ENCODE measurements at regions not wholly inside any gene's neighbourhood (a gene's known extent, or its start where the extent isn't known, plus 50 kb on each side); places are given as distances from the start of the nearest gene placed in this dataset.

DNA sequence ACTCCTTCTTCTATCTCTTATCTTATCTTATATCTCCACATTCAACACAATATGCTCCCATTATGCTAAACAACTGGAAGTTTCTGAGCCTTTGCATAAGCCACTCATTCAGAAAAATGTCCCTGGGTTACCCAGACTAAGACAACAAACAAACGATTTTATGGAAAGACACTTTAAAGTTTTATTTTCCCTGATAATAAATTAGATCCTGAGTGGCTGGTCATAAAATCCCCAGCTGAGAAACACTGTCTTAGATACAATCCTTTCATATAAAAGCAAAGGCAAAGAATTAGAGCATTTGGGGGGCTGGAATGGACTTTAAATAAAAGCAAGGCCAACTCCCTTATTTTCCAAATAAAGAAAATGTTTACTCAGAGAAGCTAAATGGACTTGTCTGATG, 322.3 kb downstream of the GBE1 start:
- ChIA-PET CTCF (interaction anchor here (0.7 kb wide), 1 partner anchor 1983 kb away, joined by 3 read pairs; no protein-coding TSS in a partner anchor), POLR2A (no interaction called here)
- Histone ChIP-seq H3K4me3 (ENCODE audit: low read depth in 2 of 2, low read length in 2 of 2) (no peak overlapping the region), H3K36me3 (ENCODE audit: control insufficient read depth, insufficient read depth, low read length) (no peaks in the 10 kb centered on the region), H3K4me1 (ENCODE audit: control insufficient read depth, insufficient read depth, low read length) (no peaks in the 10 kb centered on the region), H3K27me3 (ENCODE audit: control insufficient read depth, insufficient read depth, low read length) (no peaks in the 10 kb centered on the region), H3K9me3 (ENCODE audit: control insufficient read depth, insufficient read depth, low read depth, low read length) (no peaks in the 10 kb centered on the region), H3K27ac (ENCODE audit: low read length) (no peak overlapping the region)
- intact Hi-C loops (cut with micrococcal nuclease; ENCODE audit: unreplicated experiment), result no loop called here
- in situ Hi-C loops (cut with HindIII; ENCODE audit: low pct_unique_long_range_greater_than_20kb, low sequenced_read_pairs), result no loop called here
- ATAC-seq (no peak), DNase-seq (ENCODE audit: low read depth, low spot score) (no peak)
- TF ChIP-seq REST (IDR thresholded peaks at IDR 0.05; ENCODE audit: insufficient read depth in 1 of 2, low read depth in 2 of 2, low read length in 1 of 2) (no peak), POLR2AphosphoS5 (IDR thresholded peaks at IDR 0.05; ENCODE audit: low read depth, low read length) (no peak), SIN3A (IDR thresholded peaks at IDR 0.05; ENCODE audit: borderline replicate concordance, insufficient read depth, low read depth, low read length) (no peak), TCF7L2 (IDR thresholded peaks at IDR 0.05; ENCODE audit: low read depth, low read length) (no peak)
- TF ChIP-seq, protein P1, sequence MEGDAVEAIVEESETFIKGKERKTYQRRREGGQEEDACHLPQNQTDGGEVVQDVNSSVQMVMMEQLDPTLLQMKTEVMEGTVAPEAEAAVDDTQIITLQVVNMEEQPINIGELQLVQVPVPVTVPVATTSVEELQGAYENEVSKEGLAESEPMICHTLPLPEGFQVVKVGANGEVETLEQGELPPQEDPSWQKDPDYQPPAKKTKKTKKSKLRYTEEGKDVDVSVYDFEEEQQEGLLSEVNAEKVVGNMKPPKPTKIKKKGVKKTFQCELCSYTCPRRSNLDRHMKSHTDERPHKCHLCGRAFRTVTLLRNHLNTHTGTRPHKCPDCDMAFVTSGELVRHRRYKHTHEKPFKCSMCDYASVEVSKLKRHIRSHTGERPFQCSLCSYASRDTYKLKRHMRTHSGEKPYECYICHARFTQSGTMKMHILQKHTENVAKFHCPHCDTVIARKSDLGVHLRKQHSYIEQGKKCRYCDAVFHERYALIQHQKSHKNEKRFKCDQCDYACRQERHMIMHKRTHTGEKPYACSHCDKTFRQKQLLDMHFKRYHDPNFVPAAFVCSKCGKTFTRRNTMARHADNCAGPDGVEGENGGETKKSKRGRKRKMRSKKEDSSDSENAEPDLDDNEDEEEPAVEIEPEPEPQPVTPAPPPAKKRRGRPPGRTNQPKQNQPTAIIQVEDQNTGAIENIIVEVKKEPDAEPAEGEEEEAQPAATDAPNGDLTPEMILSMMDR (IDR thresholded peaks at IDR 0.05), result no peak
- no TSS peak for BruUV-seq (replicated peaks)

GRCh38 chr3:81437683-81438082, 323.8 kb downstream of the GBE1 start:
- POLR2A ChIA-PET, result no interaction called here
- in situ Hi-C loops (cut with HindIII; ENCODE audit: low pct_unique_long_range_greater_than_20kb, low sequenced_read_pairs) (no loop called here), intact Hi-C loops (cut with micrococcal nuclease; ENCODE audit: unreplicated experiment) (no loop called here)
- Histone ChIP-seq H3K36me3 (ENCODE audit: control insufficient read depth, insufficient read depth, low read length) (no peaks in the 10 kb centered on the region), H3K4me3 (ENCODE audit: low read depth in 2 of 2, low read length in 2 of 2) (no peak overlapping the region), H3K4me1 (ENCODE audit: control insufficient read depth, insufficient read depth, low read length) (no peaks in the 10 kb centered on the region), H3K27me3 (ENCODE audit: control insufficient read depth, insufficient read depth, low read length) (no peaks in the 10 kb centered on the region), H3K9me3 (ENCODE audit: control insufficient read depth, insufficient read depth, low read depth, low read length) (no peaks in the 10 kb centered on the region), H3K27ac (ENCODE audit: low read length) (no peak overlapping the region)
- no peak for DNase-seq (ENCODE audit: low read depth, low spot score)
- CTCF ChIA-PET, result no interaction called here
- TF ChIP-seq, protein P1 (IDR thresholded peaks at IDR 0.05), result no peak
- TF ChIP-seq SIN3A (IDR thresholded peaks at IDR 0.05; ENCODE audit: borderline replicate concordance, insufficient read depth, low read depth, low read length) (no peak), TCF7L2 (IDR thresholded peaks at IDR 0.05; ENCODE audit: low read depth, low read length) (no peak), POLR2AphosphoS5 (IDR thresholded peaks at IDR 0.05; ENCODE audit: low read depth, low read length) (no peak), REST (IDR thresholded peaks at IDR 0.05; ENCODE audit: insufficient read depth in 1 of 2, low read depth in 2 of 2, low read length in 1 of 2) (no peak)
- no TSS peak for BruUV-seq (replicated peaks)
- ATAC-seq, result no peak

All from Panc1 (cell line).